ENCODE measurements at regions not wholly inside any gene's neighbourhood (a gene's known extent, or its start where the extent isn't known, plus 50 kb on each side); places are given as distances from the start of the nearest gene placed in this dataset.

GRCh38 chr2:221262651-221263050, 309.5 kb downstream of the EPHA4 start:
- TF ChIP-seq SUZ12 (IDR thresholded peaks at IDR 0.05) (no peak), L3MBTL2 (conservative IDR thresholded peaks at IDR 0.05) (no peak), SP1 (IDR thresholded peaks at IDR 0.05) (no peak), BHLHE40 (IDR thresholded peaks at IDR 0.05; ENCODE audit: borderline replicate concordance) (no peak), FOXM1 (IDR thresholded peaks at IDR 0.05; ENCODE audit: borderline replicate concordance) (no peak), HDGF (IDR thresholded peaks at IDR 0.05; ENCODE audit: borderline replicate concordance) (no peak), LEF1 (IDR thresholded peaks at IDR 0.05; ENCODE audit: borderline replicate concordance) (no peak), TARDBP (IDR thresholded peaks at IDR 0.05) (no peak), PKNOX1 (IDR thresholded peaks at IDR 0.05) (no peak)

All from HEK293T (cell line).